Left kidney (tissue), 1 donor: ENCODE measurements at regions not wholly inside any gene's neighbourhood (a gene's known extent, or its start where the extent isn't known, plus 50 kb on each side); places are given as distances from the start of the nearest gene placed in this dataset.
"Not testable (repeated sequence)": the region's sequence is repeated elsewhere in the genome, so short reads cannot be mapped to it uniquely, and the experiment has no call there.

Experiments
- DNase-seq: peaks from one replicate; pipeline ENCODE4 v3.0.0-alpha.2; 2013

DNA sequence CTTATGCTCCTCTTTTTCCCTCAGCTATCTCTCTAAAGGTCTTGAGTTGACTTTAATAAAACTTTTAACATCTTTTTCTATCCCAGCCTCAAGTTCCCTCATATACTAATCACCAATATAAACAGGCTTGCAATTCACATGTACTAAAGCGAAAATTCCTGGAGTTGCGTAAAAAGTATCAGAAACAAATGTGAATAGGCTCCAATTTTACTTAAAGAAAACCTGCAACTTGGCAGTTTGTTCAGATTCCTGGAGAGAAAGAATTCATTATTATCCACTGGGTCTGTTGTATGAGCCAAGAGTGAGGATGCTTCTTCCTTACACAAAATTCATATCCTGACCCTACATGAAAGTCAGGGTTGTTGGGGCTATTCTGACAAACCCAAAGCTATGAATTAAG lies 384.2 kb downstream of the DTWD2 start:
- no peak for DNase-seq

GRCh38 chr5:118603278-118603677 lies 385.1 kb downstream of the DTWD2 start:
- no peak for DNase-seq

DNA sequence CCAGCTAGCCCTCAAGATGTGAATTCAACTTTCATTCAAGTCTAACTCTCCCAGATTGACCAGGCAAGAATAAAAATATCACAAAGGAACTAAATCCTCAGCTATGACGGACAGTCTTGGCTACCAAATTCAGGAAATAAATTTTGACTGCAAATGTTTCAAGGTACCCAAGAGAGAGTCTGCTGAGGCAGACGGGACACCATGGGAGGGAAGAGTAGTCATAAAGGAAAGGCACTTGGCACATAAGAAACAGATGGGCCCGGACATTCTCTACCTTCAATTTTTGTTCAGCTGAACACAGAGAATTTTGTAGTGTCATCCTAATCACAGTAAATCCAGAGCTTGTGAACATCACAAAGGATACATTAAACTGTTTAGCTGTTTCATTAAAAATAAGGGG lies 390.0 kb downstream of the DTWD2 start:
- DNase-seq = no peak

GRCh38 chr5:118597543-118597942 lies 390.8 kb downstream of the DTWD2 start:
- DNase-seq = no peak

GRCh38 chr5:118596255-118596654 lies 392.1 kb downstream of the DTWD2 start:
- no peak for DNase-seq

- no peak for DNase-seq
Observed at GRCh38 chr5:118593003-118593328, 395.4 kb downstream of the DTWD2 start.

- no peak for DNase-seq
Observed at GRCh38 chr5:118592229-118593002, 395.9 kb downstream of the DTWD2 start.

DNA sequence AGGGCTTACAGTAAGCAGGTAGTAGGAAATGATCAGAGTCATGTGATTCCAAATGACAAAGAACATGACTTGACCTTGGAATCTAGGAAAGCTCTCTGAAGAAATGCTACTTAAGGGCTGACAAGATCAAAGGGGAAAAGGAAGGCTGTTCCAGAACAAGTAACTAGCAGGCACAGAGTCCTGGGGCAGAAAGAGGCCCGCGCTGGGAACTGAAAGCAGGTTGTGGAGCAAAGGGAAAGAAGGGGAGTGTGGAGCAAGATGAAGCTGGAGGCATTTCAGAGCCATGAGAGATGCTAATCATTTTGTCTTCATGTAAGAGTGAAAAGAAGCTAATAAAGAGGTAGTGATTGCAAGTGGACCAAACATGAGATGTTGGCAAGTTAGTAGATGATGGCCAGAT lies 397.5 kb downstream of the DTWD2 start:
- no peak for DNase-seq

GRCh38 chr5:118580949-118581348 lies 407.4 kb downstream of the DTWD2 start:
- DNase-seq = no peak

DNA sequence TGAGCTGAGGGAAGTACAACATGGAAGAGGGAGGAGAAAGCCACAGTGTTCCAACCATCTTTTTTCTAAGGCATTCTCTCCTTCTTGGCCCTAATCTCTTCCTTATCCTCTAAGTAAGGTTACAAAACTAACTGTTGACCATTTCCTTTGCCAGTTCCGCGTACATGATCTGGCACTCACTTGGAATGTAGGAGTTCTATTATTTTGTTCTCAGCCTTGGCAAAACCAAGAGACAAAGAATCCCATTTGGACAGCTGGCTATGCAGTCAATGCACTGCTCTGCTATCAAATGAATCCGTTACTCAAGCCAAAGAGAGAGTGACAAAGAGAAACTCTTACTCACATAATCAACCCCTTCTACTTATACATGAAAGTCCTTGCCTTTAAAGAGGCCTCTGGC lies 410.3 kb downstream of the DTWD2 start:
- DNase-seq = no peak

- DNase-seq = no peak
Observed at GRCh38 chr5:118577621-118578020, 410.7 kb downstream of the DTWD2 start.

GRCh38 chr5:118570276-118570675 lies 418.1 kb downstream of the DTWD2 start:
- DNase-seq = not testable (repeated sequence)

DNA sequence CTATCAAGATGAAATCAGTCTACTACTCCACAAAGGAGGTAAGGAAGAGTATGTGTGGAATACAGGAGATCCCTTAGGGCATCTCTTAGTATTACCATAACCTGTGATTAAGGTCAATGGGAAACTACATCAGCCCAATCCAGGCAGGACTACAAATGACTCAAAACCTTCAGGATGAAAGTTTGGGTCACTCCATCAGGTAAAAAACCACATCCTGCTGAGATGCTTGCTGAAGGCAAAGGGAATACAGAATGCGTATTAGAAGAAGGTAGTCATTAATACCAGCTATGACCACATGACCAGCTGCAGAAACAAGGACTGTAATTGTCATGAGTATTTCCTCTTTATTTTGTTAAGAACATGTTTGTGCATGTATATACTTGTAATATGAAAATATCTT lies 418.8 kb downstream of the DTWD2 start:
- DNase-seq = not testable (repeated sequence)

DNA sequence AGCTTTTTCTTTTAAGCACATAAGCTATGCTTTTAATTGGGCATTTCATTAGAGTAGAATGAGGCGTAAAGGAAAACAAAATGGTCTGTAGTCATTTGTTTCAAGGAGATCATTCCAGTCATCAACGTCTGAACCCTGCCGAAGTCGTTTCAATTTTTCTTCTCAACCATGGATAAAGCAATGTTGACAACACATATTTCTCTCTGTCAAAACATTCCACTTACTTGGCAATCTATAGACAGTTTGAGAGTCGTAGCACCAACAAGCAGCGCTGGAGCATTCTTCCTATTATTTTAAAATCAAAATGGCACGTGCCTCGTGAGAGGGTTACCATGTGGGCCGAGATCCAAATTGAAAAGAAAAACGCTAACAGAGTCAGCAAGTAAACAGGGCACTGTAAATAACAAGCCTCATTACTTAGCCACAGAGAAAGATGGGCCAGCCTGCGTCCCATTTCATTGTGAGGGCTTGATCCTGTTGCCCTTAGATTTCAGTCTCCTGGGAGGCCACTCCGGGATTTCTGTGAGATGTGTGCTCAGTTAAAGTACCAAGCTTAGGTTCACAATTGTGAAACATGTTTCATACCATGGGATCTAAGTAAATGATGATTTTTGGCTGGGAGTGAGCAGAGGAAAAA lies 422.9 kb downstream of the DTWD2 start:
- no peak for DNase-seq

- no peak for DNase-seq
Observed at GRCh38 chr5:118561971-118562370, 426.4 kb downstream of the DTWD2 start.

- no peak for DNase-seq
Observed at GRCh38 chr5:118561235-118561634, 427.1 kb downstream of the DTWD2 start.

DNA sequence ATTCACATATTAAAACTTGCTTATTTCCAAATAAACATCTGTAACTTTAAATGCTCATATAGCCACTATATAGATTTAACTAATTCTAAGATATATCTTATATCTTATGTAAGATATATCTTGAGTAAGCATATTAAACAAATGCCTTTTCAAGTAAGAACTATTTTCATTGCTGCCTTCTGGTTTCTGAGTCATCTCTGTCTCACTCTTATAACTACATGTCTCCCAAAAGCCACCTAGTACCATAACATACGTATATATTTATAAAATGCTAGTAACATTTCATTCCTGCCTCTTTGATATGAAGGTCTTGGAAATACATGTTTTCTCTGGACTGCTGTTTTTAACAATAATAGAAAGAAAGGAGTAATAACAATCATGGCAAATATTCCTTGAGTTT lies 429.5 kb downstream of the DTWD2 start:
- DNase-seq = no peak

DNA sequence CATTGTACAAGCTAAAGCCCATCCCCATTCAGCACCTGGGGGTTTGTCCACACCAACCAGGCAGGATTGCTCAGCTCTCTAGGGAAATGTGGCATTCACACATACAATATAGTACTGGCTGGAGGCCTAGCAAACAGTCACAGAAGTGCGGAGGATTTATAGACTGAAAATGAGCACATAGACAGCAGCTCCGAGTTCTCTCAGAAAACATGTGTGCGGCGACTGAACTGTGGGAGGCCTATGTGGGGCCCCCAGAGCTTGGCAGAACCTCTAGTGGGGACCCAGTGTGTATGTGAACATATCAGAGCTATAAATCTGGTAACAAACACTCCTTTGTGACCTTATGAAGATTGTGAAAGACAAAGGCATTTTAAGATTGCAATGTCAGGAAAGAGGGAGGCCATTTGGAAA lies 431.1 kb downstream of the DTWD2 start:
- DNase-seq = no peak

DNA sequence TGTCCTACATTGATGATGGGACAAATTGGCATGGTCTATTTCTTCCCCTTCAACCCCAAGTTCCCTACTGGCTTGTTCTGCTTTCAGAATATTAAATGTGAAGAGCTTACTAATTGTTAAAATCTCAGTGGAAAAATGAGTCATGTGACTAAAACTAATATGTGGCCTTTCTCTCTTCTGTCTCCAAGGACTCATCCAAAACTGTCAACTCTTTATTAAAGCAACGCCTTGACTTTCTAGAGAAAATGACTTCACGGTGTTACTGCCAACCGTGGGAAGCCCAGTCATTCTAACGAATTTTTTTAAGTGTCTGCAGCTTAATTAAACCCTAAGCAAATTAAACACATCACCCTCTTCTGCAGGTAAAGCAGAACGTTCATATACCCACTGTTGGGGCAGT lies 431.6 kb downstream of the DTWD2 start:
- no peak for DNase-seq

DNA sequence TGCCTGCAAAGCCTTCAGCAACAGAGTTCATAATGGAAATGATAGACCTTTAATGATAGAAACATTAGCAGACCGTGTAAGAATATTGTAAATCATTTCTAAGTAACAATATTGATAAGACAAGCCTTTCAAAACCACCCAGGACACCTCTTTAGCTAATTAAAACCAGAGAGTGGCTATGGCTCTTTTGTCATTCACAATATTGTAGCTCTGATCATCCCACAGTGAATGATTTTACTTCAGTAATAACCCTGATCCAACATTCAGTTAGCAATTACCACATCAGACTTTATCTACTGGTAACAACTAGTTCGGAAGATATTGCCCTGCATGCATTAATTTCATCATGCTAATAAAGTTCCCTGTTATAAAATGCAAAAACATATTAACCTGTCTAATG lies 432.6 kb downstream of the DTWD2 start:
- no peak for DNase-seq

- DNase-seq = peak; percentile 11
Observed at GRCh38 chr5:118554981-118555380, 433.4 kb downstream of the DTWD2 start.

DNA sequence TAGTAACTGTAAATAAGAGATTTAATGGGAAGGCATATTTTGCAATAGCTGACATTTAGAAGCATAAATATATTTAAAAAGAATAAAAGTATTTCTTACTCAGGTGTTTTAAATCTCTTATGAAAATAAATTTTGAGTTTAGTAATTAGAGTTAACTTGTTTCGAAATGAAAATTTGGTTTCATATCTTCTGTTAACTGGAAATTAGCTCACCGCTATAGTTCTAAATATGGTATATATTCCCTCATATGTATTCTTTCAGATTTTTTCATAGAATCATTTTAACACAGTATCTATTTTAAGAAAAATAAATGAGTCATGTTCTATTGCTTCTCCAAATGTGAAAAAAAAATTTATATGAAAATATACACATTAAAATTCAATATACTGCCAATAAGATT lies 434.1 kb downstream of the DTWD2 start:
- no peak for DNase-seq

- DNase-seq = no peak
Observed at GRCh38 chr5:118553662-118554061, 434.7 kb downstream of the DTWD2 start.

GRCh38 chr5:118552731-118553360 lies 435.5 kb downstream of the DTWD2 start:
- no peak for DNase-seq
